WTC11 (cell line): ENCODE measurements at regions not wholly inside any gene's neighbourhood (a gene's known extent, or its start where the extent isn't known, plus 50 kb on each side); places are given as distances from the start of the nearest gene placed in this dataset.

Source experiments
- CBFB ChIP-seq: sonication (generic); formaldehyde crosslinking; IDR thresholded peaks from 2 replicates; pipeline ENCODE4 v1.8.1; 2022; ENCODE audit warnings: mild to moderate bottlenecking, low read depth, missing genetic modification reagents
- CREB1 ChIP-seq: sonication (generic); formaldehyde crosslinking; IDR thresholded peaks from 2 replicates; pipeline ENCODE4 v1.8.0; 2023; ENCODE audit warnings: mild to moderate bottlenecking, missing genetic modification reagents
- ELF4 ChIP-seq: sonication (generic); formaldehyde crosslinking; IDR thresholded peaks from 2 replicates; pipeline ENCODE4 v1.8.1; 2022; ENCODE audit warnings: low read depth, mild to moderate bottlenecking, moderate library complexity, missing genetic modification reagents
- HMGA2 ChIP-seq: fragments of 250-450 bp; sonication (Bioruptor Pico); IDR thresholded peaks from 2 replicates; pipeline ENCODE4 v1.4.0; 2021; ENCODE audit warnings: mild to moderate bottlenecking, moderate library complexity
- JUN ChIP-seq: sonication (generic); formaldehyde crosslinking; IDR thresholded peaks from 2 replicates; pipeline ENCODE4 v1.8.0; 2023; ENCODE audit warnings: mild to moderate bottlenecking, missing genetic modification reagents
- ZNF232 ChIP-seq: sonication (generic); formaldehyde crosslinking; IDR thresholded peaks from 2 replicates; pipeline ENCODE4 v1.8.0; 2022; ENCODE audit warnings: mild to moderate bottlenecking, missing genetic modification reagents
- ZNF317 ChIP-seq: sonication (generic); formaldehyde crosslinking; IDR thresholded peaks from 2 replicates; pipeline ENCODE4 v1.8.1; 2023; ENCODE audit warnings: low read depth, mild to moderate bottlenecking, moderate library complexity, missing genetic modification reagents, borderline replicate concordance
- TF ChIP-seq, protein P1 (sequence below): sonication (generic); formaldehyde crosslinking; IDR thresholded peaks from 2 replicates; pipeline ENCODE4 v1.8.0; 2022; ENCODE audit warnings: mild to moderate bottlenecking, missing genetic modification reagents
- TF ChIP-seq, protein P2 (sequence below): fragments of 200-600 bp; IDR thresholded peaks from 2 replicates; pipeline ENCODE4 v1.8.0; 2022; ENCODE audit warnings: antibody characterized with exemption
- TF ChIP-seq, protein P3 (sequence below): sonication (generic); formaldehyde crosslinking; IDR thresholded peaks from 2 replicates; pipeline ENCODE4 v1.8.1; 2023; ENCODE audit warnings: mild to moderate bottlenecking, missing genetic modification reagents
- TF ChIP-seq, protein P4 (sequence below): sonication (generic); formaldehyde crosslinking; IDR thresholded peaks from 2 replicates; pipeline ENCODE4 v1.8.1; 2022; ENCODE audit warnings: low read depth, missing genetic modification reagents, borderline replicate concordance

DNA sequence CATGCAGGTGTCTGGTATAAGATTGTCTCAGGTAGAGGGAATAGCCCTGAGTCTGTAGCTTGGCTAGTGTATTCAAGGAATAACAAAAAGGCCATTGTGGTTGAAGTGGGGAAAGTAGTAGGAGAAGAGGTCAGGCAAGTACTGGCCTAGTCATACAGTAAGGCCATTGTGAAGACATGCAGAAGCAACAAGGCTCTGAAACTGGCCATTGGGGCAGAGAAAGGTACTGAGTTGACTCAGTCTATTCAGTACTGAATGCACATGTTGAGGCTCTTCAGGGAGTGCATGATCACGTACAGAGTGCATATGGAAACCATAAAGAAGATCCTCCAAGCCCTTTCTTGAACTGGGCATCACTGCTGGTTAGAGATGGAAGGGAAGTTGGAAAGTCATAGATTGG, 477.6 kb downstream of the SOX6 start:
- TF ChIP-seq, protein P1, sequence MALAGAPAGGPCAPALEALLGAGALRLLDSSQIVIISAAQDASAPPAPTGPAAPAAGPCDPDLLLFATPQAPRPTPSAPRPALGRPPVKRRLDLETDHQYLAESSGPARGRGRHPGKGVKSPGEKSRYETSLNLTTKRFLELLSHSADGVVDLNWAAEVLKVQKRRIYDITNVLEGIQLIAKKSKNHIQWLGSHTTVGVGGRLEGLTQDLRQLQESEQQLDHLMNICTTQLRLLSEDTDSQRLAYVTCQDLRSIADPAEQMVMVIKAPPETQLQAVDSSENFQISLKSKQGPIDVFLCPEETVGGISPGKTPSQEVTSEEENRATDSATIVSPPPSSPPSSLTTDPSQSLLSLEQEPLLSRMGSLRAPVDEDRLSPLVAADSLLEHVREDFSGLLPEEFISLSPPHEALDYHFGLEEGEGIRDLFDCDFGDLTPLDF, result no peak
- TF ChIP-seq ELF4 (CRISPR knock-in tag) (no peak), ZNF317 (no peak), CBFB (no peak), HMGA2 (CRISPR knock-in tag) (no peak), JUN (CRISPR knock-in tag) (no peak), ZNF232 (CRISPR knock-in tag) (no peak), CREB1 (CRISPR knock-in tag) (no peak)
- TF ChIP-seq, protein P2, sequence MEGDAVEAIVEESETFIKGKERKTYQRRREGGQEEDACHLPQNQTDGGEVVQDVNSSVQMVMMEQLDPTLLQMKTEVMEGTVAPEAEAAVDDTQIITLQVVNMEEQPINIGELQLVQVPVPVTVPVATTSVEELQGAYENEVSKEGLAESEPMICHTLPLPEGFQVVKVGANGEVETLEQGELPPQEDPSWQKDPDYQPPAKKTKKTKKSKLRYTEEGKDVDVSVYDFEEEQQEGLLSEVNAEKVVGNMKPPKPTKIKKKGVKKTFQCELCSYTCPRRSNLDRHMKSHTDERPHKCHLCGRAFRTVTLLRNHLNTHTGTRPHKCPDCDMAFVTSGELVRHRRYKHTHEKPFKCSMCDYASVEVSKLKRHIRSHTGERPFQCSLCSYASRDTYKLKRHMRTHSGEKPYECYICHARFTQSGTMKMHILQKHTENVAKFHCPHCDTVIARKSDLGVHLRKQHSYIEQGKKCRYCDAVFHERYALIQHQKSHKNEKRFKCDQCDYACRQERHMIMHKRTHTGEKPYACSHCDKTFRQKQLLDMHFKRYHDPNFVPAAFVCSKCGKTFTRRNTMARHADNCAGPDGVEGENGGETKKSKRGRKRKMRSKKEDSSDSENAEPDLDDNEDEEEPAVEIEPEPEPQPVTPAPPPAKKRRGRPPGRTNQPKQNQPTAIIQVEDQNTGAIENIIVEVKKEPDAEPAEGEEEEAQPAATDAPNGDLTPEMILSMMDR, result no peak
- TF ChIP-seq, protein P3, sequence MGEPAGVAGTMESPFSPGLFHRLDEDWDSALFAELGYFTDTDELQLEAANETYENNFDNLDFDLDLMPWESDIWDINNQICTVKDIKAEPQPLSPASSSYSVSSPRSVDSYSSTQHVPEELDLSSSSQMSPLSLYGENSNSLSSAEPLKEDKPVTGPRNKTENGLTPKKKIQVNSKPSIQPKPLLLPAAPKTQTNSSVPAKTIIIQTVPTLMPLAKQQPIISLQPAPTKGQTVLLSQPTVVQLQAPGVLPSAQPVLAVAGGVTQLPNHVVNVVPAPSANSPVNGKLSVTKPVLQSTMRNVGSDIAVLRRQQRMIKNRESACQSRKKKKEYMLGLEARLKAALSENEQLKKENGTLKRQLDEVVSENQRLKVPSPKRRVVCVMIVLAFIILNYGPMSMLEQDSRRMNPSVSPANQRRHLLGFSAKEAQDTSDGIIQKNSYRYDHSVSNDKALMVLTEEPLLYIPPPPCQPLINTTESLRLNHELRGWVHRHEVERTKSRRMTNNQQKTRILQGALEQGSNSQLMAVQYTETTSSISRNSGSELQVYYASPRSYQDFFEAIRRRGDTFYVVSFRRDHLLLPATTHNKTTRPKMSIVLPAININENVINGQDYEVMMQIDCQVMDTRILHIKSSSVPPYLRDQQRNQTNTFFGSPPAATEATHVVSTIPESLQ (CRISPR knock-in tag), result no peak
- TF ChIP-seq, protein P4, sequence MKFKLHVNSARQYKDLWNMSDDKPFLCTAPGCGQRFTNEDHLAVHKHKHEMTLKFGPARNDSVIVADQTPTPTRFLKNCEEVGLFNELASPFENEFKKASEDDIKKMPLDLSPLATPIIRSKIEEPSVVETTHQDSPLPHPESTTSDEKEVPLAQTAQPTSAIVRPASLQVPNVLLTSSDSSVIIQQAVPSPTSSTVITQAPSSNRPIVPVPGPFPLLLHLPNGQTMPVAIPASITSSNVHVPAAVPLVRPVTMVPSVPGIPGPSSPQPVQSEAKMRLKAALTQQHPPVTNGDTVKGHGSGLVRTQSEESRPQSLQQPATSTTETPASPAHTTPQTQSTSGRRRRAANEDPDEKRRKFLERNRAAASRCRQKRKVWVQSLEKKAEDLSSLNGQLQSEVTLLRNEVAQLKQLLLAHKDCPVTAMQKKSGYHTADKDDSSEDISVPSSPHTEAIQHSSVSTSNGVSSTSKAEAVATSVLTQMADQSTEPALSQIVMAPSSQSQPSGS (CRISPR knock-in tag), result no peak
